Astrocyte (in vitro differentiated cells and primary cell): ENCODE measurements at regions not wholly inside any gene's neighbourhood (a gene's known extent, or its start where the extent isn't known, plus 50 kb on each side); places are given as distances from the start of the nearest gene placed in this dataset.

Experiments
- DNase-seq: peaks from one replicate; pipeline ENCODE4 v3.0.0-alpha.2; 2010; ENCODE audit warnings: low read depth
- FAIRE-seq: peaks from 2 replicates; lab custom pipeline; 2011; peaks lifted over from hg19 to GRCh38; lab: Jason Lieb, UNC
- H2AFZ ChIP-seq: 2 replicates; pipeline ENCODE4 v1.6.0; 2012; ENCODE audit warnings: low read depth, low read length, inconsistent platforms
- H3K27ac ChIP-seq: 2 replicates; pipeline ENCODE4 v1.5.1; 2011; ENCODE audit warnings: low read depth, low read length, inconsistent platforms
- H3K27me3 ChIP-seq: 2 replicates; pipeline ENCODE4 v1.6.0; 2011; ENCODE audit warnings: low read length, inconsistent platforms; ENCODE audit not compliant: insufficient read depth
- H3K36me3 ChIP-seq: 2 replicates; pipeline ENCODE4 v1.5.1; 2011; ENCODE audit warnings: low read length, inconsistent platforms; ENCODE audit not compliant: insufficient read depth
- H3K4me1 ChIP-seq: 2 replicates; pipeline ENCODE4 v1.5.1; 2011; ENCODE audit warnings: low read length, inconsistent platforms; ENCODE audit not compliant: insufficient read depth
- H3K4me2 ChIP-seq: 2 replicates; pipeline ENCODE4 v1.6.0; 2012; ENCODE audit warnings: low read length, inconsistent platforms
- H3K4me3 ChIP-seq: 2 replicates; pipeline ENCODE4 v1.5.1; 2011; ENCODE audit warnings: low read depth, mild to moderate bottlenecking, low read length, inconsistent platforms; ENCODE audit not compliant: insufficient read depth
- H3K79me2 ChIP-seq: 2 replicates; pipeline ENCODE4 v1.6.0; 2012; ENCODE audit warnings: mild to moderate bottlenecking, low read length, inconsistent platforms; ENCODE audit not compliant: insufficient read depth
- H3K9ac ChIP-seq: 2 replicates; pipeline ENCODE4 v1.6.0; 2012; ENCODE audit warnings: mild to moderate bottlenecking, low read length, inconsistent platforms
- H3K9me3 ChIP-seq: 2 replicates; pipeline ENCODE4 v1.5.1; 2012; ENCODE audit warnings: low read depth, mild to moderate bottlenecking, low read length, inconsistent platforms; ENCODE audit not compliant: insufficient read depth
- H4K20me1 ChIP-seq: 2 replicates; pipeline ENCODE4 v1.6.0; 2012; ENCODE audit warnings: low read length, inconsistent platforms; ENCODE audit not compliant: insufficient read depth
- H3K27ac Mint-ChIP-seq: one replicate; pipeline ENCODE4 v1.8.0; 2021; ENCODE audit warnings: mild to moderate bottlenecking, mixed read lengths; ENCODE audit not compliant: unreplicated experiment
- H3K27me3 Mint-ChIP-seq: one replicate; pipeline ENCODE4 v1.8.0; 2021; ENCODE audit warnings: low read depth, mixed read lengths; ENCODE audit not compliant: unreplicated experiment
- H3K36me3 Mint-ChIP-seq: one replicate; pipeline ENCODE4 v1.8.0; 2021; ENCODE audit warnings: low read depth, mixed read lengths; ENCODE audit not compliant: unreplicated experiment
- H3K4me1 Mint-ChIP-seq: one replicate; pipeline ENCODE4 v1.8.0; 2021; ENCODE audit warnings: low read depth, mixed read lengths; ENCODE audit not compliant: unreplicated experiment
- H3K4me3 Mint-ChIP-seq: one replicate; pipeline ENCODE4 v1.8.0; 2021; ENCODE audit warnings: mild to moderate bottlenecking, moderate library complexity, mixed read lengths; ENCODE audit not compliant: unreplicated experiment
- H3K9me3 Mint-ChIP-seq: one replicate; pipeline ENCODE4 v1.8.0; 2021; ENCODE audit warnings: mild to moderate bottlenecking, mixed read lengths; ENCODE audit not compliant: unreplicated experiment
- EZH2 ChIP-seq: IDR thresholded peaks from 2 replicates; pipeline ENCODE4 v1.6.1; 2012; ENCODE audit warnings: mild to moderate bottlenecking, low read length, inconsistent platforms; ENCODE audit not compliant: insufficient read depth
- TF ChIP-seq, protein P1 (sequence below): IDR thresholded peaks from 2 replicates; pipeline ENCODE4 v1.5.1; 2011; ENCODE audit warnings: low read depth, mild to moderate bottlenecking, inconsistent platforms, low read length, moderate library complexity; ENCODE audit not compliant: insufficient read depth

DNA sequence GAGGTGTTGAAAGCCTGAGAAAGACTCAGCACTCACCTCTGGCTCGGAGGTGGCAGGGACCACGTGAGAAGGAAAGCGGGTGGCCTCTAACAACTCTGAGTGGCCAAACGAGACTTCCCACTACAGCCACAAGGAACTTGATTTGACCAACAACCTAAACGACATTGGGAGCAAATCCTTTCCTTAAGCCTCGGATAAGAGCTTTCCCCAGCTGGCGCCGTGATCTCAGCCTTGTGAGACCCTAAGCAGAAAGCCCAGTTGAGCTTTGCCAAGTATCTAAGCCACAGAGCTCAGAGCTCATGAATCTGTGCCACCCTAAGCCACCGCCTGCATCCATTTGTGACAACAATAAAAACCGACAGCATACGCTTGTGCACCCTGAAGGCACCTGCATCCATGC, 636.0 kb downstream of the TBC1D22A start:
- Histone ChIP-seq H3K36me3 (no peaks in the 10 kb centered on the region), H3K9me3 (no peaks in the 10 kb centered on the region), H3K79me2 (no peaks in the 10 kb centered on the region), H3K4me2 (no peak overlapping the region), H3K4me3 (no peak overlapping the region), H3K9ac (no peak overlapping the region), H3K27ac (no peak overlapping the region), H3K27me3 (no peaks in the 10 kb centered on the region), H4K20me1 (no peaks in the 10 kb centered on the region), H2AFZ (no peak overlapping the region), H3K4me1 (no peaks in the 10 kb centered on the region)
- TF ChIP-seq, protein P1, sequence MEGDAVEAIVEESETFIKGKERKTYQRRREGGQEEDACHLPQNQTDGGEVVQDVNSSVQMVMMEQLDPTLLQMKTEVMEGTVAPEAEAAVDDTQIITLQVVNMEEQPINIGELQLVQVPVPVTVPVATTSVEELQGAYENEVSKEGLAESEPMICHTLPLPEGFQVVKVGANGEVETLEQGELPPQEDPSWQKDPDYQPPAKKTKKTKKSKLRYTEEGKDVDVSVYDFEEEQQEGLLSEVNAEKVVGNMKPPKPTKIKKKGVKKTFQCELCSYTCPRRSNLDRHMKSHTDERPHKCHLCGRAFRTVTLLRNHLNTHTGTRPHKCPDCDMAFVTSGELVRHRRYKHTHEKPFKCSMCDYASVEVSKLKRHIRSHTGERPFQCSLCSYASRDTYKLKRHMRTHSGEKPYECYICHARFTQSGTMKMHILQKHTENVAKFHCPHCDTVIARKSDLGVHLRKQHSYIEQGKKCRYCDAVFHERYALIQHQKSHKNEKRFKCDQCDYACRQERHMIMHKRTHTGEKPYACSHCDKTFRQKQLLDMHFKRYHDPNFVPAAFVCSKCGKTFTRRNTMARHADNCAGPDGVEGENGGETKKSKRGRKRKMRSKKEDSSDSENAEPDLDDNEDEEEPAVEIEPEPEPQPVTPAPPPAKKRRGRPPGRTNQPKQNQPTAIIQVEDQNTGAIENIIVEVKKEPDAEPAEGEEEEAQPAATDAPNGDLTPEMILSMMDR, result no peak
- no peak for TF ChIP-seq EZH2
- Mint-ChIP-seq H3K27me3 (peaks cover 2% of the 10 kb centered on the region), H3K27ac (no peak overlapping the region), H3K9me3 (peaks cover 25% of the 10 kb centered on the region), H3K4me3 (no peak overlapping the region), H3K4me1 (no peaks in the 10 kb centered on the region), H3K36me3 (no peaks in the 10 kb centered on the region)
- DNase-seq (no peak), FAIRE-seq (no peak)

DNA sequence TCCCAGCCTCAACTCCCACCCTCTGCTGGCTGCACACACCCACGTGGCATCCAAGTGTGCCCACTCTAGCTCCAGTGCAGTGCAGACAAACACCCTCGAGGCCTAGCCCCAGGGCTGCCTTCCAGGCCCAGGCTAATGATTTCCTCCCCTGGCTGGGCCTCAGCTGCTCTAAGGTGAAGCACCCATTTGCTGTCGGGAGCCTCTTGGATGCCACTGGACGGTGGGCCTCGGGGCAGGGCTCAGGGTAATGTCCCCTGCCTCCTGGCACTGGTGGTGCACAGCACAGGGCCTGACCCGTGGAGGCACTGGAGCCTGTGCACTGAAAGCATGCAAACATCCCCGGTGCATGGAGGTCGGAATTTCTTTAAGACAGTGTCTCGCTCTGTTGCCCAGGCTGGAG, 635.2 kb downstream of the TBC1D22A start:
- DNase-seq (no peak), FAIRE-seq (no peak)
- Histone ChIP-seq H3K4me3 (no peak overlapping the region), H4K20me1 (no peaks in the 10 kb centered on the region), H3K4me1 (no peaks in the 10 kb centered on the region), H3K79me2 (no peaks in the 10 kb centered on the region), H3K36me3 (no peaks in the 10 kb centered on the region), H3K9me3 (no peaks in the 10 kb centered on the region), H2AFZ (no peak overlapping the region), H3K27me3 (no peaks in the 10 kb centered on the region), H3K4me2 (no peak overlapping the region), H3K9ac (no peak overlapping the region), H3K27ac (no peak overlapping the region)
- no peak overlapping the region for H3K27ac Mint-ChIP-seq
- no peak overlapping the region for H3K4me3 Mint-ChIP-seq
- peaks cover 20% of the 10 kb centered on the region for H3K9me3 Mint-ChIP-seq
- no peak for TF ChIP-seq EZH2
- TF ChIP-seq, protein P1, result no peak
- H3K4me1 Mint-ChIP-seq, result no peaks in the 10 kb centered on the region
- no peaks in the 10 kb centered on the region for H3K36me3 Mint-ChIP-seq
- peaks cover 2% of the 10 kb centered on the region for H3K27me3 Mint-ChIP-seq

DNA sequence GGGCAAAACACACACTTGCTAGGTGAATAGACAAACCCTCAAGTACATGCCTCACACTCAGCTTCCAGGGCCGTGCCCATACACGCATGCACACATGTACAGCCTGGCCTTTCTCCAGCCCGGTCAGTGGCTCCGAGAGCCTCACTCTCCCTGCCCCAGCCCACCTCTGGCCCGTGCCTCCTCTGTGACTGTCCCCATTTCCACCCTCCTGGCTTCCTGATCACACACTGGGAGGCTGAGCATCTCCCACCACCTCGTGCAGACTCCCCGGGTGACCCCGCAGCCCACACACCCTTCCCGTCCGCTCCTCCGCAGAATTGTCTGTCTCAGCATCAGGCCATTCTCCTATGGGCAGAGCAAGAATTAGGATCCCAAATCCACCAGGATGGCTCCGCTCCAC, 634.1 kb downstream of the TBC1D22A start:
- peaks cover 17% of the 10 kb centered on the region for H3K9me3 Mint-ChIP-seq
- Histone ChIP-seq H4K20me1 (no peaks in the 10 kb centered on the region), H3K9me3 (peaks cover 4% of the 10 kb centered on the region), H3K79me2 (no peaks in the 10 kb centered on the region), H3K4me2 (no peak overlapping the region), H3K27ac (no peak overlapping the region), H3K36me3 (no peaks in the 10 kb centered on the region), H2AFZ (no peak overlapping the region), H3K9ac (no peak overlapping the region), H3K27me3 (no peaks in the 10 kb centered on the region), H3K4me1 (no peaks in the 10 kb centered on the region), H3K4me3 (no peak overlapping the region)
- H3K27me3 Mint-ChIP-seq, result no peaks in the 10 kb centered on the region
- no peak for TF ChIP-seq EZH2
- TF ChIP-seq, protein P1, result no peak
- H3K4me1 Mint-ChIP-seq, result no peaks in the 10 kb centered on the region
- no peak overlapping the region for H3K27ac Mint-ChIP-seq
- no peak overlapping the region for H3K4me3 Mint-ChIP-seq
- FAIRE-seq (no peak), DNase-seq (no peak)
- no peaks in the 10 kb centered on the region for H3K36me3 Mint-ChIP-seq
